Right hindlimb (tissue), 1 donor: ENCODE measurements at regions not wholly inside any gene's neighbourhood (a gene's known extent, or its start where the extent isn't known, plus 50 kb on each side); places are given as distances from the start of the nearest gene placed in this dataset.
A peak's percentile ranks its signal among the peaks of the same experiment; 100 is the strongest.

ENCODE experiments used
- DNase-seq: peaks from one replicate; pipeline ENCODE4 v3.0.0-alpha.2; 2018

- peak; percentile 49 for DNase-seq
Observed at GRCh38 chr1:82517586-82517985, 716.9 kb downstream of the ADGRL2 start.

DNA sequence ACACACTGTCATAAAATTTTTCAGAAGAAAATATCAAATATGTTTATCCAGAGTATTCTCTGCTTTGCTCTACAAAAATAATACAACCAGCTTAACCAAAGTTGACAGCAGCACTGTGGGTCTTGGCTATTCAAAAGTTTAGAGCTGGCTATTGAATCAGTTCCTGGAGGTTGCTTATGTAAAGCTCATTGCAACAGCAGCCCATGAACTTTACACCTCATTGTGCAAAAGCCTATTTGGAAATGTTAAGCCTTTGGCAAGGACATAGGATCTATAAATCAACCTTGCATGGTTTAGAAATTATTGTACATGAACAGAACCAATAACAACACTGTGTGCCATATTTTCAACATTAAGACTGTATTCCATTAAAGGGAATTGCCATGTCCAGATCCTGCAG is 714.9 kb downstream of the ADGRL2 start:
- DNase-seq = no peak

DNA sequence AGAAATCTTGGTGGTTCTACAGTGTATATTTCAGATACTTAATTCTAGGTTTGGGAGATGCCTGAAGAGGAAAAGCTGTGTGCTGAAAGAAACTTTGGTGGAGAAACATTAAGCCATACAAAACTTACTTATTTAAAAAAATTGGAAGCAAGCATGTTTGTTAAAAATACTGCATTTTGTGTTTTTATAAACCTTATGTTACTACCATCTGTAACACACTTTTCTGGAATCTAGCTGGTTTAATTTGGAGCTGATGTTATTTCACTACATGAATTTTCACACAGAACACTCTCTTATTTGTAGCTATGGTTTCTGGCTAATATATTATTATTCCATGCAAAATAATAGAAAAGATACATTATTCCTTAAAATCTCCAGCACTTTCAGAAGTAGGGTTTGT is 710.7 kb downstream of the ADGRL2 start:
- DNase-seq = no peak

- no peak for DNase-seq
Observed at GRCh38 chr1:82510431-82510830, 709.7 kb downstream of the ADGRL2 start.

DNA sequence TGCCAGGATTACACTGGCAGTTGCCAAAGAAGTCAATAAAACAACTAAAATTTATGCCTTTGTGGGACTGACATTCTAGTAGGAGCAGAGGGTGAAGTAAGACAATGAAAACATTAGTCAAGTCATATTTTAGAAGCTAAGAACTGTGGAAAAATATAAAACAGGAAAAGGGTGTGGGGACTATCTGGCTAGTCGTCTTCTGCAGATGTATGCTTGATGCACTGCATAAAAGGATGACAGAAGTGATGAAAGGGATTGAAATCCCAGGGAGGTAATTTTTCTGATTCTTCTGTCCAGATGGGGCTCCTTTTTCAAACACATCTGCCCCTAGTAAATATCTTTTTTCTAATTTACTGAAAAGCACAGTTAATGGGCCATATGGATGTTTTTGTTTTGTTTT is 706.3 kb downstream of the ADGRL2 start:
- DNase-seq = no peak

DNA sequence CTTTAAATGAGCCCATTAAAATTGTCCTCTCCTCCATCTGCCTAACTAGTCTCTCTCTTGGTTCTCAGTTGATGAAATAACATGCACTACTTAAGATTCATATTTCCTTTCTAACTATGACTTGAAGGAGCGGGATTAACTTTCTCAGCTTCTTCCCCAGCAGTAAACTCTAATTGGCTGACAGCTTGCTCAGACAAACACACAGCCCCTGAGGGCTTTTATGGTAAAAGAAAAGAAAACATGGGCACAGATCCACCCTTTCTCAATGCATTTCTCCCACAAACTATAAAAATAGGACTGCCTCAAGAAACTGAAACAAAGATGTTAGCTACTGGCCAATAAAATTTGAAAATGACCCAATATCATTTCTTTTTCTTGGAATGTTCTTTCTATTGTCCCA is 703.1 kb downstream of the ADGRL2 start:
- DNase-seq = peak; percentile 27

- DNase-seq = no peak
Observed at GRCh38 chr1:82499022-82499421, 698.3 kb downstream of the ADGRL2 start.

DNA sequence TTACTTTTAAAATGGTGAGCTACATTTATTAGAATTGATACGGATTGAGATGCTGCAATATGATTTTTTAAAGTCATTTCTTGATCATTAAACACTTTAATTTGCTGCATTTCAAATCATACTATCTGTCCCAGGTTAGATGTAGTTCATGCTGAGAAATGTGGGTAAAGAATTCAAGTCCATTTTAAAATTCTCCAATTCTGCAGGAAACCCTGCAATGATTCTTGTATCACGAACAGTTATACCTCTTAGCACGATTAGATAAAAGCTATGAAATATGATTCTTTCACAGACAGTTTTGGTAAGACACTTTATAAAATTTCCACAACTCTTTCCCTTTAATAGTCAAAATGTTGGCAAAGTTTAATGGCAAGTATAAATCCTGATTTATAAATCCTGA is 693.4 kb downstream of the ADGRL2 start:
- DNase-seq = no peak

GRCh38 chr1:82492159-82492558 is 691.4 kb downstream of the ADGRL2 start:
- DNase-seq = no peak

DNA sequence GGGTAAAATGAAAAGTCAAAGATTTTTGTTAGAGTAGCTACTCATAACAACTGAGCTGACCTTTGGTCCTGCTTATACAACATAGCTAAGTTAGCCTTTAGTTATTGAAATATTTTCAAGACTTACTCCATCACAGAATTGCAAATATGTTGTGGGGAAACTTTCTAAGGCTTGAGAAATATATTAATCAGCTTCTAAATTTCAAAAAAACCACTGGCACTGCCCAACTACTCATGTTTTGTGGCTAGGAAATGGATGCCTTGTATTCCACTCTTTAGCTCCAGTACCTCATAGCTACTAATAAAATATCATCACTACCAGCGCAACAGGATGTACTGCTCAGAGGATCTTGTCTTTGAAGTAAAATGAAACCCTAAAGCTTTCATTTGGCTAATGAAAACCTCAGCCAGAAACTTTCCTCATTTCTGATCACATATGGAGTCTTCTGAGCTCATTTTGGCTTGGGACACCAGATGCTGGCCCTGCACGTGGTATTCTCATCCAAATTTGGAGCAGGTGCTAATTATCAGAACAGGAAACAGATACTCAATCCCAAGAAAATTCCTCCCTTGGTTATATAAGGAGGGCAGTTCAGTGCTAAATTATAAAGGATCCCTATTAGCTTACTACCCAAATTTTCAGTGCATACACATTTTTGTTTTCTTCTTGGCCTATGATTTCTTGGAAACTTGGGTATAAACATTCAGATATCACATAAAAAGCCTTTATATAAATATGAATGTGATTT is 690.7 kb downstream of the ADGRL2 start:
- DNase-seq = peak; percentile 29

DNA sequence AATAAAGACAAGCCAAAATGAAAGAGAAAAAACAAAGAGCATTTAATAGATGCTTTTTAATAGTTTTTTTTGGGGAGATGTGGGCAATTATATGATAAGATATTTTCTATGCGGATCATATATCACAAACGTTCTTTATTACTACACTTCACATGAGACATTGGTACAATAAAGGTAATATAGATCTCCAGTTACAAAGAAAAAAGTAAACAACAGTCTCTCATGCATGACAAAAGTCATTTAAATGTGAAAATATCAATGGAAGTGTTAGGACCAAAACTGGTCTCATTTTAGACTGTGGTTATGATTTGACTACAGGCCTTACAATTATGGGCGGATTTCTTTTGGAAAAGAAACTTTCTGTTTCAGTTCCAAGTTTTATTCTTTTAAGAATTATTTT is 687.0 kb downstream of the ADGRL2 start:
- no peak for DNase-seq

DNA sequence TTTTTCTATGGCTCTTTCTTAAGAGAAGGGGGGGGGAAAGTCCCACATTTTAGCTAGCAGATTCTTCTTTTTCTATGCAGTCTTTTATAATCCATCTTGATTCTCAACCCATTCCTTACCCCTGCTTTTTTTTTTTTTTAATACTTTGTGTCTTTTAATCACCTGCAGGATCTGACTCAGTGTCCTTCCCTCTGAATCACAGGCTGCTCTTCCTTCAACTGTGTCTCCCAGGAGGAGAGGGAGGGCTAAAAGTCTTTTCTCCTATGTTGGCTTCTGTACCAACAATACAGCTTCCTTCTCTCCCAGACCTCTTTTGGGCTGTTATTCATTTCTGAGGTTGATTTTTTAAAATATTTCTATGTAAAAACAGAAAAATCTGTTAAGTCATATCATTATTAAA is 686.2 kb downstream of the ADGRL2 start:
- DNase-seq = no peak

- DNase-seq = no peak
Observed at GRCh38 chr1:82486468-82486867, 685.7 kb downstream of the ADGRL2 start.

- DNase-seq = peak; percentile 76
Observed at GRCh38 chr1:82485591-82486369, 685.0 kb downstream of the ADGRL2 start.

DNA sequence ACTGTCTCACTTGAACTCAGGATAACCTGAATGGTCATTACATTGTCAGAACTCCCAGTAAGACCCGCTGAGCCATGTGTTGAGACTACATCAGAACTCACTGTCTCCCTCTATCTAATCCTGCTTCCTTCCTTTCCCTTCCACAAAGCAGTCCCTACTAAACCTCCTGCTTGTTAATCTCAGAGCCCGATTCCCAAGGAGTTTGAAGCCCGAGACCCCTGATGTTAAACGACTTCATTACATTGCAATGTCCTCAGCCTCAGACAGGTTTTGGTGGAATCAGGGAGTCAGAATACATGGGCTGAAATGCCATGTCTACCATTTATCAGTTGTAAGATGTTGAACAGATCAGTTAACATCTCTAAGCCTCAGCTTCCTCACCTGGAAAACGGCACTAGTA is 682.4 kb downstream of the ADGRL2 start:
- no peak for DNase-seq

GRCh38 chr1:82478916-82479315 is 678.2 kb downstream of the ADGRL2 start:
- DNase-seq = no peak

- no peak for DNase-seq
Observed at GRCh38 chr1:82472489-82473131, 671.9 kb downstream of the ADGRL2 start.

GRCh38 chr1:82466891-82467290 is 666.2 kb downstream of the ADGRL2 start:
- no peak for DNase-seq

DNA sequence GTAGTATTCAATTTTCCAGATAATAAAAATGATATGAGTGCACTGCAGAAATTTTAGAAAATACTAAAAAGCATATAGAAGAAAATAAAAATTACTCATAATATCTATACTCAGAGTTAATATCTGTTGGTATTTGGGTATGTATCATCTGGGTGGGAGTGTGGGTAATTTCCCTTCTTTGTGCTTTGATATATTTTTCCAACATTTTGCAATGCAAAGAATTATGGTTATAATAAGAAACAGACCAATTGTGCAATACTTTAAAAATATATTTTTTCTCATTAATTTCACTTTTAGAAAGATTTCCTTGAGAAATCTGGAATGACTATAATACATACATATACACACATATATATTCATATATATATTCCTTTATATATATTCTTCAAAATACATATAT is 665.7 kb downstream of the ADGRL2 start:
- DNase-seq = no peak

GRCh38 chr1:82465024-82465423 is 664.3 kb downstream of the ADGRL2 start:
- DNase-seq = no peak

DNA sequence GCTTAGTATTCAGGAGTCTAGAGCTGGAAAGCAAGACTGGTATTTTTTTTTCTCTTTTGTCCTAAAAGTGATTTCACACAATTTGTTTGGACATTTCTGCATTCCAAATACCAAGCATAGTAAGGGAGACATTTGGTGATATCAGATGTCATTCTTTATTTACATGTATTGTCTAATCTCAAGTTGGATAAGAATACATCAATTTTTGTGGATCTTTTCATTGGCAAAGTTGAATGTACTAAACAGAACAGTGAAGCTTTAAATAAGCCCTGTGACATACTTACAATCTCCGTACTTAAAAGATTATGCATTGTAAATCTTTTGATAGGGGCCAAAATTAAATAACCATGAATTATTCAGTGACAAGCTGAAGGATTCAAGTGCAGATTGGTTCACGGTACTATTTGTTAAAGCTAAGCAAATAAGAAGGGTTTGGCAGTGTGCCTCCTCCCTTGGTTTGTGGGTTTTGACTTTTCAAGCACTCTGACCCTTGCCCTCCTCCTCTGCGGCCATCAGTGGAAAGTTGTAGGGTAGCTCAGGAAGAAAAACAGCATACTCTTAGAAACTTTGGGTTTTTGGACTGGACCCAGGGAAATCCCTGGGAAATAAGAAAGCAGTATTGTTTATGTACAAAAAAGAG is 663.7 kb downstream of the ADGRL2 start:
- peak; percentile 50 for DNase-seq

GRCh38 chr1:82463951-82464350 is 663.2 kb downstream of the ADGRL2 start:
- DNase-seq = no peak

GRCh38 chr1:82462366-82462765 is 661.6 kb downstream of the ADGRL2 start:
- DNase-seq = no peak
